ENCODE measurements at regions not wholly inside any gene's neighbourhood (a gene's known extent, or its start where the extent isn't known, plus 50 kb on each side); places are given as distances from the start of the nearest gene placed in this dataset.

GRCh38 chr1:25107643-25108010, 124.7 kb downstream of the SYF2 start:
- POLR2A ChIA-PET = no interaction called here
- ATAC-seq (no peak), DNase-seq (ENCODE audit: low read depth, low spot score) (no peak)
- TF ChIP-seq POLR2AphosphoS5 (IDR thresholded peaks at IDR 0.05; ENCODE audit: low read depth, low read length) = no peak
- H3K36me3 ChIP-seq (ENCODE audit: control insufficient read depth, insufficient read depth, low read length) = no peaks in the 10 kb centered on the region
- intact Hi-C loops (cut with micrococcal nuclease; ENCODE audit: unreplicated experiment) (no loop called here), in situ Hi-C loops (cut with HindIII; ENCODE audit: low pct_unique_long_range_greater_than_20kb, low sequenced_read_pairs) (no loop called here)
- no peaks in the 10 kb centered on the region for H3K4me1 ChIP-seq (ENCODE audit: control insufficient read depth, insufficient read depth, low read length)
- H3K9me3 ChIP-seq (ENCODE audit: control insufficient read depth, insufficient read depth, low read depth, low read length) = no peaks in the 10 kb centered on the region
- no peak overlapping the region for H3K4me3 ChIP-seq (ENCODE audit: low read depth in 2 of 2, low read length in 2 of 2)
- H3K27ac ChIP-seq (ENCODE audit: low read length) = no peak overlapping the region
- H3K27me3 ChIP-seq (ENCODE audit: control insufficient read depth, insufficient read depth, low read length) = no peaks in the 10 kb centered on the region
- CTCF ChIA-PET = interaction anchor here (0.7 to 1.1 kb wide), 2 partner anchors 18 to 183 kb away, joined by 3 read pairs; no protein-coding TSS in a partner anchor
- BruUV-seq (replicated peaks) = no TSS peak

- intact Hi-C loops (cut with micrococcal nuclease; ENCODE audit: unreplicated experiment) (no loop called here), in situ Hi-C loops (cut with HindIII; ENCODE audit: low pct_unique_long_range_greater_than_20kb, low sequenced_read_pairs) (no loop called here)
- ATAC-seq = no peak
- Histone ChIP-seq H3K36me3 (ENCODE audit: control insufficient read depth, insufficient read depth, low read length) (no peaks in the 10 kb centered on the region), H3K4me3 (ENCODE audit: low read depth in 2 of 2, low read length in 2 of 2) (no peak overlapping the region), H3K4me1 (ENCODE audit: control insufficient read depth, insufficient read depth, low read length) (no peaks in the 10 kb centered on the region), H3K27me3 (ENCODE audit: control insufficient read depth, insufficient read depth, low read length) (no peaks in the 10 kb centered on the region), H3K27ac (ENCODE audit: low read length) (no peak overlapping the region), H3K9me3 (ENCODE audit: control insufficient read depth, insufficient read depth, low read depth, low read length) (no peaks in the 10 kb centered on the region)
- DNase-seq (ENCODE audit: low read depth, low spot score) = no peak
- BruUV-seq (replicated peaks) = no TSS peak
- ChIA-PET POLR2A (no interaction called here), CTCF (interaction anchor here (0.7 to 1.1 kb wide), 2 partner anchors 18 to 182 kb away, joined by 3 read pairs; no protein-coding TSS in a partner anchor)
- TF ChIP-seq POLR2AphosphoS5 (IDR thresholded peaks at IDR 0.05; ENCODE audit: low read depth, low read length) = no peak
Observed at GRCh38 chr1:25106976-25107642, 125.2 kb downstream of the SYF2 start.

GRCh38 chr1:25106352-25106751, 126.0 kb downstream of the SYF2 start:
- in situ Hi-C loops (cut with HindIII; ENCODE audit: low pct_unique_long_range_greater_than_20kb, low sequenced_read_pairs) (no loop called here), intact Hi-C loops (cut with micrococcal nuclease; ENCODE audit: unreplicated experiment) (no loop called here)
- no peak for ATAC-seq
- POLR2A ChIA-PET = no interaction called here
- H3K4me1 ChIP-seq (ENCODE audit: control insufficient read depth, insufficient read depth, low read length) = 0 out of 2 replicates have a peak, but pooled peaks cover 3% of the 10 kb centered on the region
- TF ChIP-seq TCF7L2 (IDR thresholded peaks at IDR 0.05; ENCODE audit: low read depth, low read length) = no peak
- no peak for TF ChIP-seq REST (IDR thresholded peaks at IDR 0.05; ENCODE audit: insufficient read depth in 1 of 2, low read depth in 2 of 2, low read length in 1 of 2)
- TF ChIP-seq SIN3A (IDR thresholded peaks at IDR 0.05; ENCODE audit: borderline replicate concordance, insufficient read depth, low read depth, low read length) = no peak
- no peak for TF ChIP-seq POLR2AphosphoS5 (IDR thresholded peaks at IDR 0.05; ENCODE audit: low read depth, low read length)
- TF ChIP-seq CTCF (IDR thresholded peaks at IDR 0.05) = no peak
- no peak for DNase-seq (ENCODE audit: low read depth, low spot score)
- H3K9me3 ChIP-seq (ENCODE audit: control insufficient read depth, insufficient read depth, low read depth, low read length) = no peaks in the 10 kb centered on the region
- CTCF ChIA-PET = no interaction called here
- no peak overlapping the region for H3K27ac ChIP-seq (ENCODE audit: low read length)
- H3K36me3 ChIP-seq (ENCODE audit: control insufficient read depth, insufficient read depth, low read length) = no peaks in the 10 kb centered on the region
- H3K27me3 ChIP-seq (ENCODE audit: control insufficient read depth, insufficient read depth, low read length) = no peaks in the 10 kb centered on the region
- H3K4me3 ChIP-seq (ENCODE audit: low read depth in 2 of 2, low read length in 2 of 2) = no peak overlapping the region
- BruUV-seq (replicated peaks) = no TSS peak
